ENCODE measurements at regions not wholly inside any gene's neighbourhood (a gene's known extent, or its start where the extent isn't known, plus 50 kb on each side); places are given as distances from the start of the nearest gene placed in this dataset.
"Not testable (repeated sequence)": the region's sequence is repeated elsewhere in the genome, so short reads cannot be mapped to it uniquely, and the experiment has no call there.

DNA sequence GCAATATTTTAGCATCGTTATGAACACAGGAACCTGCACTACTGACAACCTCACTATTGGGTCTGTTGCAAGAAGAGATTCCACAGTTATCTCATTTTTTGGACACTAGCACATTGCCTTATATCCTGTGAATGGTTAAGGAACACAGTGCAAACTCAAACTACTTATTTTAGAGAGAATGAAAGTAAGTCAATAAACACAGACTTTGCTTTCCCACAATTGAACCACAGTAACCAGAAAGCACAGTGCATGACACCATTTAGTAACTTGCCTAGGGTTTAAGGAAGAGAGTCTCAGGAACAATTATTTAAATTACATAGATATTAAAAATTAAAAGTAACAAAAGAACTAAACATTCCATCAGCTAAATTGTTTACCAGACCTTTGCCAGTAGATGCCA, 468.8 kb downstream of the ZWINT start:
- DNase-seq: no peak

DNA sequence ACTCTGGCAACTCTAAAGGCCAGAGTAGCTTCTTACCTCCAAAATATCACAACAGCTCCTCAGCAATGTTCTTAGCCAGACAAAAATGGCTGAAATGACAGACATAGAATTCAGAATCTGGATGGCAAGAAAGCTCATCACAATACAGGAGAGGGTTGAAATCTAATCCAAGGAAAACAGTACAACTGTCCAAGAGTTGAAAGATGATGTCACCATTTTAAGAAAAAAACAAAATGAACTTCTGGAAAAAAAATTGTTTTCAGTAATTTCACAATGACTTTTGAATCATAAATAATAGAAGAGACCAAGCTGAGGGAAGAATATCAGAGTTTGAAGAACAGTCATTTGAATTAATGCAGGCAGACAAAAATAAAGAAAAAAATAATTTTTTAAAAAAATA, 479.5 kb downstream of the ZWINT start:
- no peak for DNase-seq

DNA sequence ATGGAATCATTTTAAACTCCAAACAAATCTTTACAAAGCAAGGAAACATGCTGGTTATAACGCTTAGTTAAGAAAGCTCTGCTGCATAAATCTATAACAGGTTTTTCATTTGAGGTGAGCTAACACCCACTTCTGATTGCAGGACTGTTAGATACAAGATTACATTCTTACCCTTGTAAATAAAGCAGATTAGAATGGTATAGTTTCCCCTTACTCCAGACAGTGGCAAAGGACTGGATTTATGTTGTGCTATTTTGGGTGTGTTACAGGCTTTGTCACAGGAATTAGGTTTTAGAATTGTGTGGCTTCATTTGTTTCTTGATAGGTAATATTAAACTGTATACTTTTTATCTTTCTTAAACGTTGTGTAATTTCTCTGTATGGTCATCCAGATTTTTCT, 487.6 kb downstream of the ZWINT start:
- no peak for DNase-seq

- DNase-seq: no peak
Observed at GRCh38 chr10:55870186-55870585, 490.9 kb downstream of the ZWINT start.

- no peak for DNase-seq
Observed at GRCh38 chr10:55867848-55868247, 493.2 kb downstream of the ZWINT start.

- no peak for DNase-seq
Observed at GRCh38 chr10:55858730-55859129, 502.3 kb downstream of the ZWINT start.

DNA sequence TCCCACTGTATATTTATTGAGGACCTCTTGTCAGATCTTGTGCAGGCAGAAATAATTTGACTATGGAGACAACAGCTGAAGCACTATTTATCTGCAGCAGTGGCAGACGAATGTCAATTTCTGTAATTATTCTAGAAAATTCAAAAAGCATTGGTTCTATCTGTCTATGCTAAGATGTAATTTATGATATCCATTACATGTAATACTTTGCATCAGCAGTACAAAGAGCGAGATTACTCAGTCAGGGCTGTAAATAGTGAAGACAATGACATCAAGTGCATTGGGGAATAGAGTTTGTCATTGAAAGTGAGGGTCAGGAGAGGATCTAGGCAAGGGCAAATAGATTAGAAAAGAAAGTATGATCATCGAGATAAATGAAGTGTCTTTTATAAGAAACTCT, 508.2 kb downstream of the ZWINT start:
- DNase-seq: no peak

- no peak for DNase-seq
Observed at GRCh38 chr10:55837273-55837672, 523.8 kb downstream of the ZWINT start.

- DNase-seq: no peak
Observed at GRCh38 chr10:55822096-55822495, 539.0 kb downstream of the ZWINT start.

- DNase-seq: no peak
Observed at GRCh38 chr10:55820478-55820877, 540.6 kb downstream of the ZWINT start.

- DNase-seq: no peak
Observed at GRCh38 chr10:55820071-55820470, 541.0 kb downstream of the ZWINT start.

DNA sequence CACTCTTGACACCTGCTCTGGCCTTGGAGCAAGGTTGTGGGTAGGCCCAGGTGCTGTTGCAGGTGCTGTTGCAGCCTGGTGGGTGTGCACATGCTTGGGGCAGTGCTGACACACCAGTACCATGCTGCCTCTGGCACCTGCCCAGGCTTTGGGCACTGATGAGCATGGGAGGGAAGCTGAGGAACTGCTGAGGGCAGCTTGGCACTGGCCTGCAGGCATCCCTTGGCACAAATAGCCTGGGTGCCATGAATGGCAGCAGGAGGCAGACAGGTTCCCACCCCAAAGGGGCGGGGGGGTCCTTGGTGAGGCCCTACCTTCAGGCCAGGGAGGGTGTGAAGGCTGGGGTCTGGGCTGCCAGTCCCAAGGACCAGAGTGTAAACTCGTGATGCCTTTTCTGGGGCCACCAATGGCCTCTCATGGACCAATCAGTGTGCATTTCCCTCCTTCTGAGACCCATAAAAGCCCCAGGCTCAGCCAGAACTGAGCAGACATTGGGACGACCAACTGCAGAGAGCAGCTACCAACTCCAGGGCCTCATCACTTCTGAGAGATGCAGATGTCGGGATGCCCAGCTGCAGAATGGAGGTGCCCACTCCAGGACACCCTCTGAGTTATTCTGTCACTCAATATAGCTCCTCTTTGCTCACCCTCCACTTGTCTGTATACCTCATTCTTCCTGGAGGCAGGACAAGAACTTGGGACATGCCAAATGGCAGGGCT, 547.4 kb downstream of the ZWINT start:
- no peak for DNase-seq

DNA sequence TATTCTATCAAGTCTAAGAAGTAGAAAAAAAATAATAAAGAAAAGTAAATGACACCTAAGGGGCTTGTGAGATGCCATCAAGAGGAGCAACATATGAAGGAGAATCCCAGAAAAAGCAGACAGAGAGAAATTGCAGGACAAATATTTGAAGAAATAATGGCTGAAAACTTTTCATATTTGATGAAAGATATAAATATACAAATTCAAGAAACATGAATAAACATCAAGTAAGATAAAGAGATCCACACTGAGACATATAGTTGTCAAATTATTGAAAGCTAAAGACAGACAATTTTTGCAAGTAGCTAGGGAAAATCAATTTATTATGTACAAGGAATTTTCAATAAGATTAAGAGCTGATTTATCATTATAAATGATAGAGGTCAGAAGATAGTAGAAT, 558.0 kb downstream of the ZWINT start:
- DNase-seq: no peak

- DNase-seq: no peak
Observed at GRCh38 chr10:55801353-55801661, 559.8 kb downstream of the ZWINT start.

DNA sequence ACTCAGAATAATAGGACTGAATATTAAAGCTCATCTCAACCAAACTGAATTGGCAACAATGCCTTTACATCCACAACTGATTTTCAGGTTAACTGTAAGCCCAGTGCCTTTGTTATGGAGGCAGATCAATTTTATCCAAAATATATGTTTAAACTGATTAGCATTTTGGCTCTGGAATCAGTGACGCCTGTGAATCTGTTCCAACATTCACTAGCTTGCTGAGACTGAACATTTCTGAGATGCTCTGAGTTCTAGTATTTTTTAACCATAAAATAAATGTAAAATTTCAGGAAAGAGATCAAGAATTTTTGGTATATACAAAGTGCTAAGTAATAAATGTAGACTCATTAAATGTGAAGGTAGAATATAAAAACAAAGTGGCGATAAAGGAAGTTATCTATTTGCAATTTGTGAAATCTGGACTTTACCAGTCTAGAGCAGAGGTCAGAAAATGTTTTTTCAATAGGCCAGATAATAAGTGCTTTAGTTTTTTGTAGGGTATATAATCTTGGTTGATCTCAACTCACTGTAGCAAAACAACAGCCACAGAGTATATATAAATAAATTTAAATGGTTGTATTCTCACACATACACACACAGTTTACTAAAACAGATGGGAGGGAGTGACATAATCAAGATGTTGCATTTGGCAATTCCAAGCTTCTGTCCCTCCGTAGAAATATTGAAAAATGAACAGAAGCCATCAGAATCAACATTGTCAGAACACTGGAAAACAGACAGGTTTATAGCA, 560.3 kb downstream of the ZWINT start:
- no peak for DNase-seq

DNA sequence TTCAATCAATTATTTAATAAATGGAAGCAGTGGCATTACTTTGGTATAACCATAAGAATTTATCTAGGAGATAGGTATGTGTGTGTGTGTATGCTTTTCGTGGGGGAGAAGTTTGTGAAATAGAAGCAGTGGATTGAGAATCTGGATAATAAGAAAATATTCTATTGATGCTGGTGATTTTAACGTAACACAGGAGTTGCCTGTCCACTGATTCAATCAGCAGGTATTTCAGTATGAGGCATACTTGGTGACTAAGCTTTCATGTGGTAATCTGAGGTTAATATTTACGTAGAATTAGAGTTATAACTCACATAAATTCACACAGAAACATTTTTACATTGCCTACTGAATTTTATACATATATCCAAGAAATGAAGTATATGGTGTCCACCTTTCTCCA, 568.0 kb downstream of the ZWINT start:
- no peak for DNase-seq

GRCh38 chr10:55790276-55790675, 570.8 kb downstream of the ZWINT start:
- DNase-seq: not testable (repeated sequence)

- DNase-seq: no peak
Observed at GRCh38 chr10:55786461-55787050, 574.5 kb downstream of the ZWINT start.

- DNase-seq: no peak
Observed at GRCh38 chr10:55782181-55782580, 578.9 kb downstream of the ZWINT start.

DNA sequence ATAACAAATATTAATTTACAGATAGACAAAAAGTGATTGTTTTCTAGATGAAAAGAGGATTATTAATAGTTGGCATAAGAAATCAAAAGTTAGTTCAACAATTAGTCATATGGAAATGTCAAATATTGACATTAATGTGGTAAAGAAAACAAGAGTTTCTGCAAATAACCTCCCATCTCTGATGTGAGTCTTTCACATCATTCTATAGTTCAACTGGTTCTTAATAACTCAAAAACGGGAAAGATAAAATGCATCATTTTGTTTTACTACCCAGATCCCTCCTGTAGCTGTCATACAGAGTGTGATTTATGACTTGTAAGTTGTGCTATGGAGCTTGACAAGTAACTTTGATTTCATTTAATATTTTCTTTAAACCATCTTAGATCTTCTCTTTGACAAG, 594.8 kb downstream of the ZWINT start:
- no peak for DNase-seq

GRCh38 chr10:55750458-55750857, 610.6 kb downstream of the ZWINT start:
- DNase-seq: no peak

- no peak for DNase-seq
Observed at GRCh38 chr10:55747244-55747643, 613.8 kb downstream of the ZWINT start.

DNA sequence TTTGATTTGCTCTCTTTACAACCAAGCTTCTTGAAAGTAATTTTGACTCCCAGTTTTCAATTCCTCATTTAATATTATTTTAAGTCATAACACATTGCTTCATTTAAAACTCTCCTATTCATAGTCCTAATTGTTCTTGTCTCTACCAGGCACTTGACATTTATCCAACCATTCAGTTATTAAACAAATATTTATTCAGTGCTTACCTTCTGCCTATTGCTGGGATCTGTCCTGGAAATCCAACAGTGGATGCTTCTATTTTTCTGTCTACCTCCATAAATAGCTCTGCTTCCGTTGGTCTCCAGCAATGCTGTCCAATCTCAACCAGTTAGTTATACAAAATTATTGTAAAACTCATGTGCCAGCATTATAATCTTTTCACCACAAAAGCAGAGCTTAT, 615.1 kb downstream of the ZWINT start:
- DNase-seq: no peak

DNA sequence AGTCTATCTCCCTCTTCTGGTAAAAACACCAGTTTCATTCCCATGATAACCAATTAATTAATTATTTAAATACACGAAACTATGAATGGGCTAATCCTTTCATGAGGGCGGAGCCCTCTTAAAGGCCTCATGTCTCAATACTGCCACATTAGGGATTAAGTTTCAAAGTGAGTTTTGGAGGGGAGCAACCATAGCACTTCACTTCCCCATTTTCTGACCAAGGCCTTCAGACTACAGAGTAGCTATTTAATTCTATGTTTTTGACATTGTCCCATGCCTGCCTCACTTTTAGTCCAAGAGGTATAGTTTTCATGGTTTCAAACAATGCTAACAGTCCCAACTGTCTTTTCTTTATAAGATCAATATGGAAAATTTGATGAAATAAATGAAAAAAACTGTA, 618.6 kb downstream of the ZWINT start:
- no peak for DNase-seq

DNA sequence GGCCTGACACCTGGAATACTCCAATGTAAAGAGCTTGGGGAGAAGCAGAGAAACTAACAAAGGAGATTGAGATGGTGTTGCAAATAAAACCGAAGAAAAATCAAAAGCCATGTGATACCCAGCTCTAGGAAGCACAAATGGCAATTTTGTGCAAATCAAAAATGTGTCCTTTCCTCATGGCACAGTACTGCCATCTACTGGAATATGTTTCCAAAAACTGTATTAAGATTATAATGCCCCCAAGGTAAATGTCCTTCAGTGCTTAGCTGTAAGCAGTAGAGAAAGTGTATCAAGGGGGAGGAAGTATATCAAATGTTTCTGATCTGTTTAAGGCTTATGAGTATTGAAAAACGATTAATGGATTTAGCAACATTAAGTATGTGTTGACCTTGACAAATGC, 620.3 kb downstream of the ZWINT start:
- not testable (repeated sequence) for DNase-seq

All from DMS79 treated with DMSO at 0.1 percent for 48 hours (cell line).